ENCODE measurements at regions not wholly inside any gene's neighbourhood (a gene's known extent, or its start where the extent isn't known, plus 50 kb on each side); places are given as distances from the start of the nearest gene placed in this dataset.

DNA sequence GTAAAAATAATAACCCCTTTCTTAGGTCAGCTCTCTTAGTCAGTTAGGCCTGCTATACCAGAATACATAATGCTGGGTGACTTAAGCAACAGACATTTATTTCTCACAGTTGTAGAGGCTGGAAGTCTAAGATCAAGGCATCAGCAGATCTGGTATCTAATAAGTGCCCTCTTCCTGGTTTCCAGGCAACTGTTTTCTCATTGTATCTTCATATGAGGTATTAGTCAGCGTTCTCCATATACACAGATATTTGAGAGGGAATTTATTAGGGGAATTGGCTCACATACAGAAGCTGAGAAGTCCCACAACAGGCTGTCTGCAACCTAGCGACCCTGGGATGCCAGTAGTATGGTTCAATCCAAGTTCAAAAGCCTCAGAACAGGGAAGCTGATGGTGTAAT, 896.0 kb downstream of the GALC start:
- TF ChIP-seq POLR2AphosphoS5 (IDR thresholded peaks at IDR 0.05) (no peak), POLR2A (IDR thresholded peaks at IDR 0.05; ENCODE audit: low read depth) (no peak)
- no peaks in the 10 kb centered on the region for H3K27me3 ChIP-seq
- H3K36me3 ChIP-seq: no peaks in the 10 kb centered on the region
- no peak for DNase-seq (ENCODE audit: extremely low spot score)
- H3K27ac ChIP-seq (replicated peaks in 1 of 4): no peak overlapping the region
- no peak overlapping the region for H3K4me3 ChIP-seq
- H3K4me1 ChIP-seq: peaks cover 0 to 5% (median 0%) of the 10 kb centered on the region in 4 donors
- 45% methylated on average over 2 of the region's 2 CpGs for WGBS
- intact Hi-C loops (cut with DNase I): no loop called here
- no peaks in the 10 kb centered on the region for H3K9me3 ChIP-seq

DNA sequence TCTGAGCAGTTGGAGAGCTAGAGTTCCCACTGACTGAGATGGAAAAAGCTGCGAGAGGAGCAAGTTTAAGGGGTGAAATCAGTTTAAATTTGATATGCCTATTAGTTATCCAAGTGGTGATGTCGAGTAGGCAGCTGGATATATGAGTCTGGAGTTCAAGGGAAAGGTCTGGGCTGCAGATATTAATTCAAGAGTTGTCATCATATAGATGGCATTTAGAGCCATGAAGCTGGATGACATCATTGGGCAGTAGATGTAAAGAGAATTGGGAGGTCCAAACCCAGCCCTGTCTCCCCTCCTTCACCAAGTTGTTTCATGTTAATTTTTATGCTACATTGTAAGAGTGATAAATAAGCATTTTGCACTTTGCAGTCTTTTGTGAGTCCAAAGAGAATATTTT, 898.1 kb downstream of the GALC start:
- H3K36me3 ChIP-seq: no peaks in the 10 kb centered on the region
- H3K4me1 ChIP-seq: peaks cover 0 to 5% (median 0%) of the 10 kb centered on the region in 4 donors
- no peaks in the 10 kb centered on the region for H3K9me3 ChIP-seq
- intact Hi-C loops (cut with DNase I): no loop called here
- DNase-seq (ENCODE audit: extremely low spot score): no peak
- H3K4me3 ChIP-seq: no peak overlapping the region
- WGBS: 75% methylated on average over 2 of the region's 2 CpGs
- H3K27me3 ChIP-seq: no peaks in the 10 kb centered on the region
- TF ChIP-seq POLR2AphosphoS5 (IDR thresholded peaks at IDR 0.05) (no peak), EP300 (IDR thresholded peaks at IDR 0.05) (no peak), POLR2A (IDR thresholded peaks at IDR 0.05; ENCODE audit: low read depth) (no peak)
- TF ChIP-seq, protein P1, sequence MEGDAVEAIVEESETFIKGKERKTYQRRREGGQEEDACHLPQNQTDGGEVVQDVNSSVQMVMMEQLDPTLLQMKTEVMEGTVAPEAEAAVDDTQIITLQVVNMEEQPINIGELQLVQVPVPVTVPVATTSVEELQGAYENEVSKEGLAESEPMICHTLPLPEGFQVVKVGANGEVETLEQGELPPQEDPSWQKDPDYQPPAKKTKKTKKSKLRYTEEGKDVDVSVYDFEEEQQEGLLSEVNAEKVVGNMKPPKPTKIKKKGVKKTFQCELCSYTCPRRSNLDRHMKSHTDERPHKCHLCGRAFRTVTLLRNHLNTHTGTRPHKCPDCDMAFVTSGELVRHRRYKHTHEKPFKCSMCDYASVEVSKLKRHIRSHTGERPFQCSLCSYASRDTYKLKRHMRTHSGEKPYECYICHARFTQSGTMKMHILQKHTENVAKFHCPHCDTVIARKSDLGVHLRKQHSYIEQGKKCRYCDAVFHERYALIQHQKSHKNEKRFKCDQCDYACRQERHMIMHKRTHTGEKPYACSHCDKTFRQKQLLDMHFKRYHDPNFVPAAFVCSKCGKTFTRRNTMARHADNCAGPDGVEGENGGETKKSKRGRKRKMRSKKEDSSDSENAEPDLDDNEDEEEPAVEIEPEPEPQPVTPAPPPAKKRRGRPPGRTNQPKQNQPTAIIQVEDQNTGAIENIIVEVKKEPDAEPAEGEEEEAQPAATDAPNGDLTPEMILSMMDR (IDR thresholded peaks at IDR 0.05): no peak
- no peak overlapping the region for H3K27ac ChIP-seq (replicated peaks in 1 of 4)

DNA sequence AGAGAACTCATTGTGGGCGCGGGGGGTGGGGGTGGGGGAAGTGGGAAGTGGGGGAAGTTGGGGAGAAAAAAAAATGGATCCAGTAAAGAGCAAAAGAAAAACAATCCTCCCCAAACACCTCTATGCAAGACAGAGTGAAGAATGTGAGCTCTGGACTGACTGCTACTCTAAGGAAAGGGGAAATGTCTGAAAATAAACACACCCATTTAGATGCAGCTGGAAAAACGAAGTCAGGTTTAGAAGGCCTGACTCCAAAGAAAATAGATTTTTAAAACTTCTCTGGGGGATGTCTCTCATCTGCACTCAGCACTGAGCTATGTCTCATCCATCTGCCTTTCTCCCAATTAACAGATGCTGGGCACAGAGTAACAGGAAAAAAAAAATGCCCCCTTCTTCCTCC, 904.4 kb downstream of the GALC start:
- intact Hi-C loops (cut with DNase I): no loop called here
- WGBS: 29% methylated on average over 3 of the region's 3 CpGs
- H3K27ac ChIP-seq (replicated peaks in 1 of 4): no peak overlapping the region
- H3K27me3 ChIP-seq: no peaks in the 10 kb centered on the region
- no peaks in the 10 kb centered on the region for H3K4me1 ChIP-seq
- no peaks in the 10 kb centered on the region for H3K36me3 ChIP-seq
- H3K9me3 ChIP-seq: no peaks in the 10 kb centered on the region
- DNase-seq (ENCODE audit: extremely low spot score): no peak
- no peak overlapping the region for H3K4me3 ChIP-seq
- TF ChIP-seq, protein P1 (IDR thresholded peaks at IDR 0.05): no peak
- no peak for TF ChIP-seq EP300 (IDR thresholded peaks at IDR 0.05)
- no peak for TF ChIP-seq POLR2A (IDR thresholded peaks at IDR 0.05; ENCODE audit: low read depth)
- TF ChIP-seq POLR2AphosphoS5 (IDR thresholded peaks at IDR 0.05): no peak

DNA sequence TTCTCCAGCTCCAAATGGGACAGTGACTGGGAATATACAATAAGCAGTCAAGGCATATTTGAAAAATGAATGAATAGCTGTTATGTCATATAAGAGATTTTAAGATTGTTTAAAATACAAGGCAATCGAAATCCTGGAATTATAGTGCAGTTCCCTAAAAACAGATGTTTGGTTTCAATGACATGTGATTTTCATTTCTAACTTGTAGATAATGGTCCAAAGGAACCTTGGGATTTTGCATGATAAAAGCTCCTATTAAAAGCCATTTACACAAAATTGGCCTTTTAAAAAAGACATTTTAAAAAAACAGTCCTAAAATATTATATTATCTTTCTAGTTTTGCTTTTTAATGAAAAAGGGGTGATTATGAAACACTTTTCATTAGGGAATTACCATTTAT, 905.1 kb downstream of the GALC start:
- TF ChIP-seq POLR2AphosphoS5 (IDR thresholded peaks at IDR 0.05) (no peak), EP300 (IDR thresholded peaks at IDR 0.05) (no peak), POLR2A (IDR thresholded peaks at IDR 0.05; ENCODE audit: low read depth) (no peak)
- TF ChIP-seq, protein P1 (IDR thresholded peaks at IDR 0.05): no peak
- Histone ChIP-seq H3K4me1 (no peaks in the 10 kb centered on the region), H3K27me3 (no peaks in the 10 kb centered on the region), H3K9me3 (no peaks in the 10 kb centered on the region), H3K27ac (replicated peaks in 1 of 4) (no peak overlapping the region), H3K36me3 (no peaks in the 10 kb centered on the region), H3K4me3 (no peak overlapping the region)
- no peak for DNase-seq (ENCODE audit: extremely low spot score)
- WGBS: 56% methylated on average over 1 of the region's 1 CpG
- intact Hi-C loops (cut with DNase I): no loop called here

DNA sequence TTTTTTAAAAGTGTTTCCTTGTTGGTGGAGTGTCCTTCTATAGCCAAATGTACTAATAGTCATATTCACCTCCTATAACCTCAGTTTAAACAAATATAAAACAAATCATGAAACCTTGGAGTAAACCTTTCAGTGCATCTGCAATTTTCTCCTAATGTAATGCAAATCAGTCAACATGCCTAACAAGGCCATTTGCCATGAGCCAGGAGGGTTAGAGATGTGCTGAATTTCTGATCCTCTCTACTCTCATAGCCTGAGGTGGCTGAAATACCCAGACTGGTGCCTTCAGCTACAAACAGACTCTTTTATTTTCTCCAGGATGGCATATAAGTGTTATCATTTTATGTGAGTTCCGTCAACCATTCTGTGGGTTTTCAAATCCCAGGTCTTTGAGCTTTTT, 908.1 kb downstream of the GALC start:
- H3K9me3 ChIP-seq: no peaks in the 10 kb centered on the region
- no peak overlapping the region for H3K4me3 ChIP-seq
- no peak for TF ChIP-seq POLR2AphosphoS5 (IDR thresholded peaks at IDR 0.05)
- no peak for TF ChIP-seq EP300 (IDR thresholded peaks at IDR 0.05)
- TF ChIP-seq POLR2A (IDR thresholded peaks at IDR 0.05; ENCODE audit: low read depth): no peak
- TF ChIP-seq, protein P1 (IDR thresholded peaks at IDR 0.05): no peak
- H3K36me3 ChIP-seq: no peaks in the 10 kb centered on the region
- H3K27me3 ChIP-seq: no peaks in the 10 kb centered on the region
- H3K4me1 ChIP-seq: no peaks in the 10 kb centered on the region
- H3K27ac ChIP-seq (replicated peaks in 1 of 4): no peak overlapping the region
- WGBS: 100% methylated on average over 1 of the region's 1 CpG
- no peak for DNase-seq (ENCODE audit: extremely low spot score)
- intact Hi-C loops (cut with DNase I): no loop called here
